ENCODE measurements at regions not wholly inside any gene's neighbourhood (a gene's known extent, or its start where the extent isn't known, plus 50 kb on each side); places are given as distances from the start of the nearest gene placed in this dataset.

DNA sequence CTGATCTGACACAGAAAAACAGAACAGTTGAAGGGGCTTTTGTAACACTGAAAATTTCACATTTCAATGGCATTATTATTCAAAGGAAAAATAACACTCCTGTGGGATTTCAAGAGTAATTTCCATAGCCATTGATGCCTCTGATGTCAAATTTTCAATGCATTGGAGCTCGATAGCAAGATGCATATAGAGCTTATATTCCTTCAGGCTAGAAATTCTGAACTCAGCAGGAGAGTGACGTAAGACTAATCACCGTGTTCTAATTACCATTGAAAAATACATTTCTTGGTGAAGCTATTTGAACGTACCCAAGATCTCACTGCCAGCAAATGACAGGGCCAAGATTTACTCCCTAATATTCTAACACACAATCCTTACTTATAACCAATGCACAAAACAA is 854.1 kb upstream of the TMEM132C start:
- POLR2A ChIA-PET: no interaction called here
- Histone ChIP-seq H3K9me1 (replicated peaks; ENCODE audit: control insufficient read depth, extremely low read depth, insufficient read depth, low read length) (no peaks in the 10 kb centered on the region), H3K79me2 (ENCODE audit: control insufficient read depth, insufficient read depth, low read length) (no peaks in the 10 kb centered on the region), H3K4me2 (ENCODE audit: insufficient read depth, low read length) (no peak overlapping the region), H3K36me3 (ENCODE audit: control insufficient read depth in 2 of 2, extremely low read depth in 1 of 2, insufficient read depth in 2 of 2, low read length in 2 of 2) (no peaks in the 10 kb centered on the region), H3K9me3 (replicated peaks; ENCODE audit: control insufficient read depth, insufficient read depth, low read length) (peaks cover 6% of the 10 kb centered on the region), H3K27ac (ENCODE audit: insufficient read depth, low read depth, low read length) (no peak overlapping the region), H3K27me3 (ENCODE audit: control insufficient read depth in 2 of 2, insufficient read depth in 2 of 2, low read length in 2 of 2) (no peaks in the 10 kb centered on the region), H4K20me1 (replicated peaks; ENCODE audit: control insufficient read depth, extremely low read depth, insufficient read depth, low read length) (no peaks in the 10 kb centered on the region), H3K4me1 (ENCODE audit: control insufficient read depth, extremely low read depth, insufficient read depth, low read length) (no peaks in the 10 kb centered on the region), H3K9ac (replicated peaks; ENCODE audit: extremely low read depth, insufficient read depth, low read length) (no peak overlapping the region), H2AFZ (ENCODE audit: low read depth, low read length) (no peak overlapping the region), H3K4me3 (replicated peaks in 1 of 3; ENCODE audit: insufficient read depth in 1 of 3, low read depth in 1 of 3, low read length in 3 of 3) (no peak overlapping the region)
- DNase-seq (ENCODE audit: low read depth, low spot score) (no peak), FAIRE-seq (no peak)
- intact Hi-C loops (cut with micrococcal nuclease) (no loop called here), dilution Hi-C loops (cut with MboI; ENCODE audit: extremely low pct_ligation_motif_present, low sequenced_read_pairs) (no loop called here)
- TF ChIP-seq CTCF (IDR thresholded peaks at IDR 0.05; ENCODE audit: extremely low read depth in 1 of 2, insufficient read depth in 1 of 2, low read depth in 1 of 2, low read length in 2 of 2): no peak
- no peak for TF ChIP-seq FOS (IDR thresholded peaks at IDR 0.05; ENCODE audit: borderline replicate concordance, insufficient read depth, low read length)
- TF ChIP-seq MYC (IDR thresholded peaks at IDR 0.05; ENCODE audit: low read depth, low read length): no peak
- TF ChIP-seq JUN (IDR thresholded peaks at IDR 0.05; ENCODE audit: borderline replicate concordance, insufficient read depth, insufficient read length, low read depth): no peak
- TF ChIP-seq EZH2 (IDR thresholded peaks at IDR 0.05; ENCODE audit: borderline replicate concordance, low read depth, low read length, severe bottlenecking): no peak
- TF ChIP-seq GATA2 (IDR thresholded peaks at IDR 0.05; ENCODE audit: insufficient read depth, insufficient read length, low read depth, low read length): no peak
- no peak for TF ChIP-seq POLR2AphosphoS5 (IDR thresholded peaks at IDR 0.05; ENCODE audit: insufficient read depth, low read depth, low read length)
- TF ChIP-seq MAX (IDR thresholded peaks at IDR 0.05; ENCODE audit: insufficient read depth, insufficient read length): no peak
- no peak for TF ChIP-seq POLR2A (IDR thresholded peaks at IDR 0.05; ENCODE audit: low read depth, low read length)
- no TSS peak for BruUV-seq (replicated peaks)
- CTCF ChIA-PET: no interaction called here

Measured in endothelial cell of umbilical vein (primary cell).